HepG2 (cell line): ENCODE measurements at regions not wholly inside any gene's neighbourhood (a gene's known extent, or its start where the extent isn't known, plus 50 kb on each side); places are given as distances from the start of the nearest gene placed in this dataset.

ENCODE experiments used
- BRF2 ChIP-seq: sonication (generic); formaldehyde crosslinking; IDR thresholded peaks from 2 replicates; pipeline ENCODE4 v1.8.1; 2022; ENCODE audit warnings: mild to moderate bottlenecking, missing genetic modification reagents
- JARID2 ChIP-seq: sonication (generic); formaldehyde crosslinking; IDR thresholded peaks from 2 replicates; pipeline ENCODE4 v1.8.1; 2023; ENCODE audit warnings: missing genetic modification reagents, inconsistent platforms; ENCODE audit not compliant: insufficient replicate concordance
- MYPOP ChIP-seq: sonication (generic); formaldehyde crosslinking; IDR thresholded peaks from 2 replicates; pipeline ENCODE4 v1.8.1; 2023; ENCODE audit warnings: mild to moderate bottlenecking, moderate library complexity, missing genetic modification reagents
- NR2F1 ChIP-seq, 2 experiments: fragments of 450-650 bp in 1 of 2; formaldehyde crosslinking in 1 of 2; IDR thresholded peaks; 2 replicates each; pipeline versions ENCODE4 v1.5.0 to v1.6.1; 2016 to 2020; ENCODE audit warnings: mild to moderate bottlenecking in 1 of 2, missing compliant biosample characterization in 1 of 2, missing genetic modification reagents in 1 of 2, moderate library complexity in 1 of 2
- PHF5A ChIP-seq: IDR thresholded peaks from one replicate; pipeline ENCODE4 v1.6.1; 2018; ENCODE audit warnings: low read depth, missing genetic modification reagents; ENCODE audit not compliant: unreplicated experiment
- POLR2AphosphoS5 ChIP-seq: IDR thresholded peaks from 2 replicates; pipeline ENCODE4 v1.6.1; 2012; ENCODE audit warnings: low read depth, low read length
- SALL2 ChIP-seq: sonication (generic); formaldehyde crosslinking; IDR thresholded peaks from 2 replicates; pipeline ENCODE4 v1.8.1; 2023; ENCODE audit warnings: mild to moderate bottlenecking, missing genetic modification reagents, inconsistent platforms
- ZEB1 ChIP-seq: IDR thresholded peaks from 2 replicates; pipeline ENCODE4 v1.6.1; 2012; ENCODE audit warnings: mild to moderate bottlenecking, low read depth, inconsistent platforms; ENCODE audit not compliant: insufficient replicate concordance
- ZNF362 ChIP-seq: sonication (generic); formaldehyde crosslinking; IDR thresholded peaks from 2 replicates; pipeline ENCODE4 v1.4.0; 2020; ENCODE audit warnings: missing genetic modification reagents, mild to moderate bottlenecking, borderline replicate concordance
- ZNF782 ChIP-seq: sonication (generic); formaldehyde crosslinking; IDR thresholded peaks from 2 replicates; pipeline ENCODE4 v1.4.0; 2020; ENCODE audit warnings: missing genetic modification reagents, mild to moderate bottlenecking, borderline replicate concordance
- ZSCAN30 ChIP-seq: sonication (generic); formaldehyde crosslinking; IDR thresholded peaks from 2 replicates; pipeline ENCODE4 v1.5.0; 2020; ENCODE audit warnings: mild to moderate bottlenecking, missing genetic modification reagents

GRCh38 chr5:174419540-174420132 lies 304.7 kb upstream of the MSX2 start (continued):
- TF ChIP-seq MYPOP = peak; percentile 69; the same call in 1 of the 2 replicates
- TF ChIP-seq ZEB1 = no peak
- no peak for TF ChIP-seq ZNF782
- TF ChIP-seq NR2F1 (CRISPR knock-in tag; IDR thresholded peaks at IDR 0.05) = no peak
- TF ChIP-seq SALL2 = no peak
- TF ChIP-seq BRF2 (CRISPR knock-in tag) = no peak
- TF ChIP-seq JARID2 (CRISPR knock-in tag) = no peak
- TF ChIP-seq POLR2AphosphoS5 = no peak
- no peak for TF ChIP-seq PHF5A (CRISPR knock-in tag)
- no peak for TF ChIP-seq ZSCAN30 (CRISPR knock-in tag)
- no peak for TF ChIP-seq ZNF362 (CRISPR knock-in tag)
